SK-N-MC (cell line): ENCODE measurements at regions not wholly inside any gene's neighbourhood (a gene's known extent, or its start where the extent isn't known, plus 50 kb on each side); places are given as distances from the start of the nearest gene placed in this dataset.

ENCODE experiments used
- EZH2 ChIP-seq: fragments of 200-600 bp; sonication (generic); IDR thresholded peaks from one replicate; pipeline ENCODE4 v1.6.1; 2017; ENCODE audit warnings: antibody characterized with exemption
- FOXP2 ChIP-seq: optimal IDR thresholded peaks from 2 replicates; pipeline ENCODE3; 2011; ENCODE audit warnings: mild to moderate bottlenecking, moderate library complexity; ENCODE audit not compliant: insufficient read depth; ENCODE audit errors: extremely low read length, control extremely low read depth
- POLR2AphosphoS5 ChIP-seq: IDR thresholded peaks from 2 replicates; pipeline ENCODE4 v1.6.1; 2012; ENCODE audit warnings: mild to moderate bottlenecking, low read depth, low read length, borderline replicate concordance

- no peak for TF ChIP-seq POLR2AphosphoS5
- no peak for TF ChIP-seq EZH2
- TF ChIP-seq FOXP2, result no peak
Observed at GRCh38 chr2:6683516-6683915, 182.2 kb downstream of the CMPK2 start.
